ENCODE measurements at regions not wholly inside any gene's neighbourhood (a gene's known extent, or its start where the extent isn't known, plus 50 kb on each side); places are given as distances from the start of the nearest gene placed in this dataset.

DNA sequence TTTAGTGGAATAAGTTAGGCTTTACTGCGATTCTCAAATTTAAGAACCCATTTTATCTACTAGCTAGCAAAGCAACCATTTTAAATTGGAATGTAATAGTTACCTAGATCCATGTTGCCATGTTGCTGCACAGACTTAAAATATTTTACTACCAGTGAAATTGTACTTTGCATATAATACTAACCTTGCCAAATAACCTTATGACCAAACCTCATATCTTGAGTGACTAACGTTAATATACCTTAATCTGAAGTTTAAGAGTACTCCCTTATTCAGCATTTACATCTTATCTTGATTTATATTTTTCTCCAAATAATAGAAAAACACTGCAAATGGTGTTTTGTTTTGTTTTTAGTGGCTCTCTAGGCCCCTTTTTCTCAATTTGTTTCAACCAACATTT, 50.3 kb upstream of the NAB1 start:
- intact Hi-C loops (cut with micrococcal nuclease) (no loop called here), dilution Hi-C loops (cut with MboI; ENCODE audit: extremely low pct_ligation_motif_present, low sequenced_read_pairs) (no loop called here)
- H3K27ac ChIP-seq (ENCODE audit: insufficient read depth, low read depth, low read length): no peak overlapping the region
- BruUV-seq (replicated peaks): no TSS peak
- no peak overlapping the region for H3K9ac ChIP-seq (replicated peaks; ENCODE audit: extremely low read depth, insufficient read depth, low read length)
- H3K36me3 ChIP-seq (ENCODE audit: control insufficient read depth in 2 of 2, extremely low read depth in 1 of 2, insufficient read depth in 2 of 2, low read length in 2 of 2): no peaks in the 10 kb centered on the region
- no peak for FAIRE-seq
- TF ChIP-seq POLR2AphosphoS5 (IDR thresholded peaks at IDR 0.05; ENCODE audit: insufficient read depth, low read depth, low read length): no peak
- no peak for TF ChIP-seq EZH2 (IDR thresholded peaks at IDR 0.05; ENCODE audit: borderline replicate concordance, low read depth, low read length, severe bottlenecking)
- TF ChIP-seq, protein P1, sequence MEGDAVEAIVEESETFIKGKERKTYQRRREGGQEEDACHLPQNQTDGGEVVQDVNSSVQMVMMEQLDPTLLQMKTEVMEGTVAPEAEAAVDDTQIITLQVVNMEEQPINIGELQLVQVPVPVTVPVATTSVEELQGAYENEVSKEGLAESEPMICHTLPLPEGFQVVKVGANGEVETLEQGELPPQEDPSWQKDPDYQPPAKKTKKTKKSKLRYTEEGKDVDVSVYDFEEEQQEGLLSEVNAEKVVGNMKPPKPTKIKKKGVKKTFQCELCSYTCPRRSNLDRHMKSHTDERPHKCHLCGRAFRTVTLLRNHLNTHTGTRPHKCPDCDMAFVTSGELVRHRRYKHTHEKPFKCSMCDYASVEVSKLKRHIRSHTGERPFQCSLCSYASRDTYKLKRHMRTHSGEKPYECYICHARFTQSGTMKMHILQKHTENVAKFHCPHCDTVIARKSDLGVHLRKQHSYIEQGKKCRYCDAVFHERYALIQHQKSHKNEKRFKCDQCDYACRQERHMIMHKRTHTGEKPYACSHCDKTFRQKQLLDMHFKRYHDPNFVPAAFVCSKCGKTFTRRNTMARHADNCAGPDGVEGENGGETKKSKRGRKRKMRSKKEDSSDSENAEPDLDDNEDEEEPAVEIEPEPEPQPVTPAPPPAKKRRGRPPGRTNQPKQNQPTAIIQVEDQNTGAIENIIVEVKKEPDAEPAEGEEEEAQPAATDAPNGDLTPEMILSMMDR (IDR thresholded peaks at IDR 0.05; ENCODE audit: extremely low read depth in 1 of 2, insufficient read depth in 1 of 2, low read depth in 1 of 2, low read length in 2 of 2): no peak
- TF ChIP-seq, protein P2, sequence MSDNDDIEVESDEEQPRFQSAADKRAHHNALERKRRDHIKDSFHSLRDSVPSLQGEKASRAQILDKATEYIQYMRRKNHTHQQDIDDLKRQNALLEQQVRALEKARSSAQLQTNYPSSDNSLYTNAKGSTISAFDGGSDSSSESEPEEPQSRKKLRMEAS (IDR thresholded peaks at IDR 0.05; ENCODE audit: insufficient read depth, insufficient read length): no peak
- TF ChIP-seq GATA2 (IDR thresholded peaks at IDR 0.05; ENCODE audit: insufficient read depth, insufficient read length, low read depth, low read length): no peak
- TF ChIP-seq MYC (IDR thresholded peaks at IDR 0.05; ENCODE audit: low read depth, low read length): no peak
- TF ChIP-seq JUN (IDR thresholded peaks at IDR 0.05; ENCODE audit: borderline replicate concordance, insufficient read depth, insufficient read length, low read depth): no peak
- TF ChIP-seq FOS (IDR thresholded peaks at IDR 0.05; ENCODE audit: borderline replicate concordance, insufficient read depth, low read length): no peak
- no peak for TF ChIP-seq POLR2A (IDR thresholded peaks at IDR 0.05; ENCODE audit: low read depth, low read length)
- no peak overlapping the region for H3K4me3 ChIP-seq (replicated peaks in 1 of 3; ENCODE audit: insufficient read depth in 1 of 3, low read depth in 1 of 3, low read length in 3 of 3)
- H3K79me2 ChIP-seq (ENCODE audit: control insufficient read depth, insufficient read depth, low read length): no peaks in the 10 kb centered on the region
- H3K4me2 ChIP-seq (ENCODE audit: insufficient read depth, low read length): peak overlapping the region; percentile 22
- ChIA-PET POLR2A (no interaction called here), CTCF (interaction anchor here (1.5 kb wide), 2 partner anchors 14 to 17 kb away, joined by 3 to 4 read pairs; no protein-coding TSS in a partner anchor)
- H3K27me3 ChIP-seq (ENCODE audit: control insufficient read depth in 2 of 2, insufficient read depth in 2 of 2, low read length in 2 of 2): no peaks in the 10 kb centered on the region
- no peaks in the 10 kb centered on the region for H4K20me1 ChIP-seq (replicated peaks; ENCODE audit: control insufficient read depth, extremely low read depth, insufficient read depth, low read length)
- H3K4me1 ChIP-seq (ENCODE audit: control insufficient read depth, extremely low read depth, insufficient read depth, low read length): peaks cover 11% of the 10 kb centered on the region
- no peaks in the 10 kb centered on the region for H3K9me3 ChIP-seq (replicated peaks; ENCODE audit: control insufficient read depth, insufficient read depth, low read length)
- no peak for DNase-seq (ENCODE audit: low read depth, low spot score)
- H2AFZ ChIP-seq (ENCODE audit: low read depth, low read length): no peak overlapping the region
- H3K9me1 ChIP-seq (replicated peaks; ENCODE audit: control insufficient read depth, extremely low read depth, insufficient read depth, low read length): no peaks in the 10 kb centered on the region
